Endothelial cell of umbilical vein (primary cell): ENCODE measurements at regions not wholly inside any gene's neighbourhood (a gene's known extent, or its start where the extent isn't known, plus 50 kb on each side); places are given as distances from the start of the nearest gene placed in this dataset.

Source experiments
- BruUV-seq: library from RNA; stranded (reverse); fragments of 400-500 nt; replicated peaks from 2 replicates; lab custom pipeline; 2021; lab: Mats Ljungman, UMichigan
- CTCF ChIA-PET: fragments of 300-600, 350-600 bp; sonication (Branson Sonifier 250); formaldehyde crosslinking; loops from one replicate; lab custom pipeline; 2021; ENCODE audit warnings: antibody characterized with exemption, inconsistent platforms; lab: Charles Lee
- POLR2A ChIA-PET: fragments of 300-600, 350-600 bp; sonication (Branson Sonifier 250); formaldehyde crosslinking; loops from one replicate; lab custom pipeline; 2021; ENCODE audit warnings: antibody characterized with exemption, inconsistent platforms; lab: Charles Lee
- DNase-seq: peaks from one replicate; pipeline ENCODE4 v3.0.0-alpha.2; 2011; ENCODE audit warnings: low read depth, low spot score
- FAIRE-seq: peaks from 2 replicates; lab custom pipeline; 2011; peaks lifted over from hg19 to GRCh38; lab: Jason Lieb, UNC
- H2AFZ ChIP-seq: 2 replicates; pipeline ENCODE4 v1.6.0; 2012; ENCODE audit warnings: low read depth, low read length, control low read depth, inconsistent platforms
- H3K27ac ChIP-seq: 2 replicates; pipeline ENCODE4 v1.5.1; 2011; ENCODE audit warnings: low read depth, mild to moderate bottlenecking, control low read depth, low read length, moderate library complexity; ENCODE audit not compliant: insufficient read depth
- H3K27me3 ChIP-seq, 2 experiments: 2 replicates each; pipeline versions ENCODE4 v1.6.0 to v1.6.1; 2011; ENCODE audit warnings: low read length in 2 of 2, mixed read lengths in 1 of 2; ENCODE audit not compliant: control insufficient read depth in 2 of 2, insufficient read depth in 2 of 2
- H3K36me3 ChIP-seq, 2 experiments: 2 replicates in 1 of 2; 3 replicates in 1 of 2; pipeline ENCODE4 v1.5.1; 2011; ENCODE audit warnings: low read length in 2 of 2, mild to moderate bottlenecking in 1 of 2, moderate library complexity in 1 of 2; ENCODE audit not compliant: control insufficient read depth in 2 of 2, insufficient read depth in 2 of 2; ENCODE audit errors: extremely low read depth in 1 of 2
- H3K4me1 ChIP-seq: 3 replicates; pipeline ENCODE4 v1.5.1; 2011; ENCODE audit warnings: mild to moderate bottlenecking, low read length; ENCODE audit not compliant: control insufficient read depth, insufficient read depth; ENCODE audit errors: extremely low read depth
- H3K4me2 ChIP-seq: 2 replicates; pipeline ENCODE4 v1.6.1; 2011; ENCODE audit warnings: low read length, control low read depth, mixed read lengths; ENCODE audit not compliant: insufficient read depth
- H3K4me3 ChIP-seq, 3 experiments: fragments of 200-600 bp in 1 of 3; sonication (generic), shearing (Covaris generic) in 1 of 3; replicated peaks in 1 of 3; 2 replicates each; pipeline ENCODE4 v1.5.1; 2011 to 2016; ENCODE audit warnings: control low read depth in 3 of 3, low read length in 3 of 3, mild to moderate bottlenecking in 2 of 3, inconsistent platforms in 1 of 3, low read depth in 1 of 3, moderate library complexity in 1 of 3; ENCODE audit not compliant: insufficient read depth in 1 of 3
- H3K79me2 ChIP-seq: 2 replicates; pipeline ENCODE4 v1.6.0; 2012; ENCODE audit warnings: low read length, inconsistent platforms; ENCODE audit not compliant: control insufficient read depth, insufficient read depth
- H3K9ac ChIP-seq: replicated peaks from 2 replicates; pipeline ENCODE3; 2011; ENCODE audit warnings: low read length, control low read depth; ENCODE audit not compliant: insufficient read depth; ENCODE audit errors: extremely low read depth
- H3K9me1 ChIP-seq: replicated peaks from 3 replicates; pipeline ENCODE4 v1.6.0; 2011; ENCODE audit warnings: mild to moderate bottlenecking, low read length; ENCODE audit not compliant: control insufficient read depth, insufficient read depth; ENCODE audit errors: extremely low read depth
- H3K9me3 ChIP-seq: replicated peaks from 2 replicates; pipeline ENCODE4 v1.5.1; 2012; ENCODE audit warnings: low read length, inconsistent platforms; ENCODE audit not compliant: control insufficient read depth, insufficient read depth
- H4K20me1 ChIP-seq: replicated peaks from 2 replicates; pipeline ENCODE3; 2011; ENCODE audit warnings: mild to moderate bottlenecking, low read length; ENCODE audit not compliant: control insufficient read depth, insufficient read depth; ENCODE audit errors: extremely low read depth
- CTCF ChIP-seq, 2 donors: IDR thresholded peaks; 1 replicate in 1 of 2; 2 replicates in 1 of 2; pipeline ENCODE4 v1.5.1; 2011; ENCODE audit warnings: low read length in 2 of 2, mild to moderate bottlenecking in 2 of 2, moderate library complexity in 2 of 2, control low read depth in 1 of 2, inconsistent platforms in 1 of 2, low read depth in 1 of 2; ENCODE audit not compliant: insufficient read depth in 1 of 2; ENCODE audit errors: extremely low read depth in 1 of 2
- EZH2 ChIP-seq: IDR thresholded peaks from 2 replicates; pipeline ENCODE4 v1.6.1; 2012; ENCODE audit warnings: borderline replicate concordance, low read depth, mild to moderate bottlenecking, moderate library complexity, low read length, inconsistent platforms; ENCODE audit not compliant: severe bottlenecking
- FOS ChIP-seq: IDR thresholded peaks from 2 replicates; pipeline ENCODE4 v1.6.1; 2011; ENCODE audit warnings: mild to moderate bottlenecking, low read length, moderate library complexity, borderline replicate concordance; ENCODE audit not compliant: insufficient read depth
- GATA2 ChIP-seq: IDR thresholded peaks from 2 replicates; pipeline ENCODE4 v1.7.0; 2011; ENCODE audit warnings: low read depth, mild to moderate bottlenecking, moderate library complexity, mixed read lengths, low read length; ENCODE audit not compliant: insufficient read length, insufficient read depth
- JUN ChIP-seq: IDR thresholded peaks from 2 replicates; pipeline ENCODE4 v1.6.1; 2011; ENCODE audit warnings: borderline replicate concordance, low read depth; ENCODE audit not compliant: insufficient read length, insufficient read depth
- MYC ChIP-seq: IDR thresholded peaks from one replicate; pipeline ENCODE4 v1.6.1; 2011; ENCODE audit warnings: mild to moderate bottlenecking, low read depth, low read length
- POLR2A ChIP-seq: IDR thresholded peaks from 2 replicates; pipeline ENCODE4 v1.6.1; 2012; ENCODE audit warnings: low read depth, mild to moderate bottlenecking, control low read depth, low read length
- POLR2AphosphoS5 ChIP-seq: IDR thresholded peaks from 2 replicates; pipeline ENCODE4 v1.6.1; 2012; ENCODE audit warnings: low read depth, mild to moderate bottlenecking, control low read depth, low read length, moderate library complexity; ENCODE audit not compliant: insufficient read depth
- dilution Hi-C: fragments of 300-500 bp; cut with MboI; formaldehyde crosslinking; loops from one replicate; pipeline ENCODE4 v1.15.0; 2019; ENCODE audit warnings: low sequenced_read_pairs; ENCODE audit not compliant: extremely low pct_ligation_motif_present
- intact Hi-C: fragments of 100-400 bp; cut with micrococcal nuclease; formaldehyde crosslinking; loops from one replicate; pipeline ENCODE4 v1.10.0; 2022
- TF ChIP-seq, protein P1 (sequence below): IDR thresholded peaks from 2 replicates; pipeline ENCODE4 v1.6.1; 2011; ENCODE audit not compliant: insufficient read depth, insufficient read length

DNA sequence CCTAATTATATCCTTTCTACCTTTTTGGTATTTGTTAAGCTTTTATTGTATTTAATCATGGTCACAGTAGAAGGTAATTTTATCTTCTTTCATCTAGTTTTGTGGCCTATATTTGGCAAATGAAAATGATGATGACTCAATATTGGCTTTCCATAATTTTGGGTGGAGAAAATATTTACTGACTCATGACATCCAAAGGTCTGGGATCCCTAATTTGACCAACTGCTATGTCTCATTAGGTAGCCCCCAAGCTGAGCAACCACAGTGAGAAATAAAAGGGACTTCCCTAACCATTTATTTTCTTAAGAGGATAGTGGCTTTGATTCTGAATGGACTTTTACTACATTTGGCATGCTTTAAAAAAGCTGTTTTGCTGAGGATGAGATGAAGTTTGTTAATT, 289.5 kb downstream of the RMST start:
- peaks cover 1% of the 10 kb centered on the region for H3K9me3 ChIP-seq
- BruUV-seq: no TSS peak
- no peak overlapping the region for H3K4me3 ChIP-seq
- H3K36me3 ChIP-seq: no peaks in the 10 kb centered on the region
- H3K9ac ChIP-seq: no peak overlapping the region
- DNase-seq: no peak
- H3K27me3 ChIP-seq: no peaks in the 10 kb centered on the region
- no peaks in the 10 kb centered on the region for H3K4me1 ChIP-seq
- TF ChIP-seq, protein P1, sequence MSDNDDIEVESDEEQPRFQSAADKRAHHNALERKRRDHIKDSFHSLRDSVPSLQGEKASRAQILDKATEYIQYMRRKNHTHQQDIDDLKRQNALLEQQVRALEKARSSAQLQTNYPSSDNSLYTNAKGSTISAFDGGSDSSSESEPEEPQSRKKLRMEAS: no peak
- no peak for TF ChIP-seq POLR2A
- no peak for TF ChIP-seq EZH2
- no peaks in the 10 kb centered on the region for H3K79me2 ChIP-seq
- dilution Hi-C loops: no loop called here
- H3K4me2 ChIP-seq: no peak overlapping the region
- H3K9me1 ChIP-seq: no peaks in the 10 kb centered on the region
- intact Hi-C loops: no loop called here
- POLR2A ChIA-PET: no interaction called here
- CTCF ChIA-PET: no interaction called here
- no peak overlapping the region for H3K27ac ChIP-seq
- FAIRE-seq: no peak
- no peak overlapping the region for H2AFZ ChIP-seq
- no peaks in the 10 kb centered on the region for H4K20me1 ChIP-seq

- H3K27ac ChIP-seq: no peak overlapping the region
- no peak overlapping the region for H3K9ac ChIP-seq
- DNase-seq: no peak
- dilution Hi-C loops (no loop called here), intact Hi-C loops (no loop called here)
- no peaks in the 10 kb centered on the region for H3K9me3 ChIP-seq
- ChIA-PET CTCF (no interaction called here), POLR2A (no interaction called here)
- no peaks in the 10 kb centered on the region for H3K36me3 ChIP-seq
- FAIRE-seq: no peak
- H4K20me1 ChIP-seq: no peaks in the 10 kb centered on the region
- no peaks in the 10 kb centered on the region for H3K27me3 ChIP-seq
- H3K4me2 ChIP-seq: no peak overlapping the region
- no peaks in the 10 kb centered on the region for H3K79me2 ChIP-seq
- no peak overlapping the region for H3K4me3 ChIP-seq
- H3K4me1 ChIP-seq: no peaks in the 10 kb centered on the region
- no TSS peak for BruUV-seq
- TF ChIP-seq JUN (no peak), GATA2 (no peak), CTCF (IDR thresholded peaks at IDR 0.05; ENCODE audit: extremely low read depth in 1 of 2, insufficient read depth in 1 of 2, low read depth in 1 of 2, low read length in 2 of 2) (no peak), POLR2A (no peak), POLR2AphosphoS5 (no peak), MYC (no peak), FOS (no peak), EZH2 (no peak)
- TF ChIP-seq, protein P1: no peak
- no peak overlapping the region for H2AFZ ChIP-seq
- no peaks in the 10 kb centered on the region for H3K9me1 ChIP-seq
Observed at GRCh38 chr12:97753332-97753731, 290.7 kb downstream of the RMST start.
